ENCODE measurements at regions not wholly inside any gene's neighbourhood (a gene's known extent, or its start where the extent isn't known, plus 50 kb on each side); places are given as distances from the start of the nearest gene placed in this dataset.

GRCh38 chr3:40925231-40925630 is 274.1 kb upstream of the CTNNB1 start:
- Histone ChIP-seq H3K27ac (ENCODE audit: low read depth, low read length) (no peak overlapping the region), H3K4me2 (ENCODE audit: low read length) (no peak overlapping the region), H3K18ac (ENCODE audit: low read length) (no peak overlapping the region), H3K9me3 (ENCODE audit: insufficient read depth, low read depth, low read length) (peaks cover 3% of the 10 kb centered on the region), H3K4ac (ENCODE audit: low read depth, low read length) (no peak overlapping the region), H3K79me1 (ENCODE audit: low read length) (no peaks in the 10 kb centered on the region), H3K36me3 (ENCODE audit: control insufficient read depth in 1 of 2, insufficient read depth in 2 of 2, low read length in 2 of 2) (no peaks in the 10 kb centered on the region), H2AFZ (ENCODE audit: insufficient read depth, low read length, poor library complexity) (no peak overlapping the region), H3K79me2 (ENCODE audit: control insufficient read depth, insufficient read depth, low read length, poor library complexity) (no peaks in the 10 kb centered on the region), H3K4me1 (ENCODE audit: control insufficient read depth in 1 of 2, insufficient read depth in 2 of 2, low read length in 2 of 2) (no peaks in the 10 kb centered on the region), H3K14ac (ENCODE audit: low read length) (no peak overlapping the region), H4K91ac (ENCODE audit: low read depth, low read length) (no peak overlapping the region), H3K4me3 (ENCODE audit: low read depth, low read length) (no peak overlapping the region), H2BK120ac (ENCODE audit: insufficient read depth, low read length, poor library complexity) (no peak overlapping the region), H4K12ac (ENCODE audit: low read depth, low read length) (no peak overlapping the region), H2BK5ac (ENCODE audit: low read depth, low read length, poor library complexity) (no peak overlapping the region), H2AK5ac (ENCODE audit: low read length) (no peak overlapping the region), H2BK12ac (ENCODE audit: low read length) (no peak overlapping the region), H3K23ac (ENCODE audit: low read length) (no peak overlapping the region), H4K8ac (ENCODE audit: low read depth, low read length) (no peak overlapping the region), H3K27me3 (ENCODE audit: insufficient read depth, low read length) (no peaks in the 10 kb centered on the region), H3K9ac (ENCODE audit: low read length) (no peak overlapping the region)
- no CpG with 5 or more reads among the region's 3 CpGs for WGBS (ENCODE audit: extremely low coverage, insufficient coverage, insufficient read length)
- DNase-seq, result no peak

DNA sequence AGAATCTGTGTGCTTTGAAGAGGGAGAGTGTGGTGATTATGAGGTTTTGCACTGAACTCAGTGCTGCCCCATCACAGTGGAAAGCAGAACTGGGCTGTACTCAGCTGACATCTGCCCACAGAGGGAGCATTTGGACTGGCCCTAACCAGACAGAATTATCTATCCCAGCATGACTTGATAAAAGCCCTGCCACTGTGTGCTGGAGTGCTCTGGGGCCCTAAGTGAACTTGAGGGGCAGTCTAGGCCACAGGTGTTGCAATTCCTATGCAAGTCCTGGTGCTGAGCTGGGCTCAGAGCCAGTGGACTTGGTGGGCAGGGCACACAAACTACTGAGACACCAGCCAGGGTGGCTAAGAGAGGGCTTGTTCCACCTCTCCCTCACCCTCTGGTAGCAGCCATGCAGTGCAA is 269.2 kb upstream of the CTNNB1 start:
- Histone ChIP-seq H4K8ac (ENCODE audit: low read depth, low read length) (no peak overlapping the region), H2AFZ (ENCODE audit: insufficient read depth, low read length, poor library complexity) (no peak overlapping the region), H2BK5ac (ENCODE audit: low read depth, low read length, poor library complexity) (no peak overlapping the region), H3K4me2 (ENCODE audit: low read length) (no peak overlapping the region), H3K23ac (ENCODE audit: low read length) (no peak overlapping the region), H4K12ac (ENCODE audit: low read depth, low read length) (no peak overlapping the region), H3K79me1 (ENCODE audit: low read length) (no peaks in the 10 kb centered on the region), H3K4ac (ENCODE audit: low read depth, low read length) (no peak overlapping the region), H3K4me1 (ENCODE audit: control insufficient read depth in 1 of 2, insufficient read depth in 2 of 2, low read length in 2 of 2) (no peaks in the 10 kb centered on the region), H3K18ac (ENCODE audit: low read length) (no peak overlapping the region), H3K4me3 (ENCODE audit: low read depth, low read length) (no peak overlapping the region), H2BK120ac (ENCODE audit: insufficient read depth, low read length, poor library complexity) (no peak overlapping the region), H3K9me3 (ENCODE audit: insufficient read depth, low read depth, low read length) (no peaks in the 10 kb centered on the region), H4K91ac (ENCODE audit: low read depth, low read length) (no peak overlapping the region), H3K36me3 (ENCODE audit: control insufficient read depth in 1 of 2, insufficient read depth in 2 of 2, low read length in 2 of 2) (no peaks in the 10 kb centered on the region), H2AK5ac (ENCODE audit: low read length) (no peak overlapping the region), H3K27me3 (ENCODE audit: insufficient read depth, low read length) (no peaks in the 10 kb centered on the region), H3K79me2 (ENCODE audit: control insufficient read depth, insufficient read depth, low read length, poor library complexity) (no peaks in the 10 kb centered on the region), H3K14ac (ENCODE audit: low read length) (no peak overlapping the region), H2BK12ac (ENCODE audit: low read length) (no peak overlapping the region), H3K9ac (ENCODE audit: low read length) (no peak overlapping the region), H3K27ac (ENCODE audit: low read depth, low read length) (no peak overlapping the region)
- peak in 1 of 2 donors; percentile 4 for DNase-seq

DNA sequence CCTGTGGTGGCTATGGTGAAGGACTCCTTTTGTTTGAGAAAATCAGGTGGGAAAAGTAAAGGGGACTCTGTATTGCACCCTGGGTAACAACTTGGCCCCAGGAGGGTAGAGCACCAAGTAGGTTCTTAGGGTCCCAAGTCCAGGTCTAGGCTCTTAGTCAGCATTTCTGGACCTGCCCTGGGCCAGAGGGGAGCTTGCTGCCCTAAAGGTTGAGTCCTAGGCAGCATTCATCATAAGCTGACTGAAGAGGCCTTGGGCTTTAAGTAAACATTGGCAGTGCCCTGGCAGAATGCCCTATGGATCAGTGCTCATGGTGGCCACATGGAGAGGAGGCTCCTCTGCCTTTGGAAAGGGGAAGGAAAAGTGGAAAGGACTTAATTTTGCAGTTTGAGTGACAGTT is 268.5 kb upstream of the CTNNB1 start:
- no peak overlapping the region for H4K91ac ChIP-seq (ENCODE audit: low read depth, low read length)
- no peak overlapping the region for H3K27ac ChIP-seq (ENCODE audit: low read depth, low read length)

DNA sequence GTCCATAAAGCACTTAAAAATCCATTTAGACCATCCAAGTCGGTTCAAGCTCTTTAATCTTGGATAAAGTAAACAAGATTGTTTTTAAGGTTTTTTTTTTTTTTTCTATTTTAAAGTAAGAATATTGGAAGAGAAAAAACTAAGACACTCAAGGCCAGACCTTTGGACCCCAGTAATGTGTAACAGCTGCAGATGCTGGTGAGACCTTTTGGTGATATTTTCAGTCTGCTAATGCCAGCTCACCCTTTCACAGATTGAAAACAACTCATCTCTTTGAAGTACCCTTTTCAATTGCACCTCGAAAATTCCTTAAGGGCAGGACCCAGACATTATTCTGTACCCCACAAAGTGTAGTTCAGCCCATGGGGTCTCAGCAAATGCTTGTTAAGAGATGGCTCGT is 260.7 kb upstream of the CTNNB1 start:
- H3K27ac ChIP-seq (ENCODE audit: low read depth, low read length), result no peak overlapping the region
- no peak overlapping the region for H4K12ac ChIP-seq (ENCODE audit: low read depth, low read length)
- no peaks in the 10 kb centered on the region for H3K79me1 ChIP-seq (ENCODE audit: low read length)
- H3K9ac ChIP-seq (ENCODE audit: low read length), result no peak overlapping the region
- no peak overlapping the region for H4K8ac ChIP-seq (ENCODE audit: low read depth, low read length)
- H2AK5ac ChIP-seq (ENCODE audit: low read length), result no peak overlapping the region
- H2BK12ac ChIP-seq (ENCODE audit: low read length), result no peak overlapping the region
- no peak overlapping the region for H2BK5ac ChIP-seq (ENCODE audit: low read depth, low read length, poor library complexity)
- no peaks in the 10 kb centered on the region for H3K79me2 ChIP-seq (ENCODE audit: control insufficient read depth, insufficient read depth, low read length, poor library complexity)
- H3K4me1 ChIP-seq (ENCODE audit: control insufficient read depth in 1 of 2, insufficient read depth in 2 of 2, low read length in 2 of 2), result peaks cover 0 to 2% of the 10 kb centered on the region in 2 experiments
- no peak overlapping the region for H3K23ac ChIP-seq (ENCODE audit: low read length)
- H2AFZ ChIP-seq (ENCODE audit: insufficient read depth, low read length, poor library complexity), result no peak overlapping the region
- no peak overlapping the region for H3K4ac ChIP-seq (ENCODE audit: low read depth, low read length)
- H3K18ac ChIP-seq (ENCODE audit: low read length), result no peak overlapping the region
- no peak overlapping the region for H3K4me2 ChIP-seq (ENCODE audit: low read length)
- H3K27me3 ChIP-seq (ENCODE audit: insufficient read depth, low read length), result no peaks in the 10 kb centered on the region
- no peak overlapping the region for H2BK120ac ChIP-seq (ENCODE audit: insufficient read depth, low read length, poor library complexity)
- no peak for DNase-seq
- no peak overlapping the region for H3K4me3 ChIP-seq (ENCODE audit: low read depth, low read length)
- H3K36me3 ChIP-seq (ENCODE audit: control insufficient read depth in 1 of 2, insufficient read depth in 2 of 2, low read length in 2 of 2), result no peaks in the 10 kb centered on the region
- no peaks in the 10 kb centered on the region for H3K9me3 ChIP-seq (ENCODE audit: insufficient read depth, low read depth, low read length)
- no peak overlapping the region for H4K91ac ChIP-seq (ENCODE audit: low read depth, low read length)
- WGBS (ENCODE audit: extremely low coverage, insufficient coverage, insufficient read length), result no CpG with 5 or more reads among the region's 3 CpGs
- no peak overlapping the region for H3K14ac ChIP-seq (ENCODE audit: low read length)

More for the DNA sequence above, 268.5 kb upstream of the CTNNB1 start:
- Histone ChIP-seq H3K4me1 (ENCODE audit: control insufficient read depth in 1 of 2, insufficient read depth in 2 of 2, low read length in 2 of 2) (no peaks in the 10 kb centered on the region), H3K18ac (ENCODE audit: low read length) (no peak overlapping the region), H4K8ac (ENCODE audit: low read depth, low read length) (no peak overlapping the region), H2BK5ac (ENCODE audit: low read depth, low read length, poor library complexity) (no peak overlapping the region), H3K79me2 (ENCODE audit: control insufficient read depth, insufficient read depth, low read length, poor library complexity) (no peaks in the 10 kb centered on the region), H2BK120ac (ENCODE audit: insufficient read depth, low read length, poor library complexity) (no peak overlapping the region), H2BK12ac (ENCODE audit: low read length) (no peak overlapping the region), H3K27me3 (ENCODE audit: insufficient read depth, low read length) (no peaks in the 10 kb centered on the region), H3K36me3 (ENCODE audit: control insufficient read depth in 1 of 2, insufficient read depth in 2 of 2, low read length in 2 of 2) (no peaks in the 10 kb centered on the region), H3K4ac (ENCODE audit: low read depth, low read length) (no peak overlapping the region), H2AFZ (ENCODE audit: insufficient read depth, low read length, poor library complexity) (no peak overlapping the region), H3K4me2 (ENCODE audit: low read length) (no peak overlapping the region), H3K9me3 (ENCODE audit: insufficient read depth, low read depth, low read length) (no peaks in the 10 kb centered on the region), H2AK5ac (ENCODE audit: low read length) (no peak overlapping the region), H3K23ac (ENCODE audit: low read length) (no peak overlapping the region), H3K79me1 (ENCODE audit: low read length) (no peaks in the 10 kb centered on the region), H4K12ac (ENCODE audit: low read depth, low read length) (no peak overlapping the region), H3K9ac (ENCODE audit: low read length) (no peak overlapping the region), H3K14ac (ENCODE audit: low read length) (no peak overlapping the region), H3K4me3 (ENCODE audit: low read depth, low read length) (no peak overlapping the region)
- DNase-seq, result no peak

All from trophoblast cell (in vitro differentiated cells and primary cell).